ENCODE measurements at regions not wholly inside any gene's neighbourhood (a gene's known extent, or its start where the extent isn't known, plus 50 kb on each side); places are given as distances from the start of the nearest gene placed in this dataset.
A peak's percentile ranks its signal among the peaks of the same experiment; 100 is the strongest.

GRCh38 chr2:18171191-18172139, 293.0 kb downstream of the KCNS3 start:
- no peak for DNase-seq

GRCh38 chr2:18170642-18171041, 292.2 kb downstream of the KCNS3 start:
- no peak for DNase-seq

GRCh38 chr2:18169893-18170175, 291.4 kb downstream of the KCNS3 start:
- DNase-seq = no peak

- DNase-seq = peak; percentile 17
Observed at GRCh38 chr2:18169121-18169892, 290.8 kb downstream of the KCNS3 start.

GRCh38 chr2:18167871-18168270, 289.4 kb downstream of the KCNS3 start:
- no peak for DNase-seq

- DNase-seq = no peak
Observed at GRCh38 chr2:18161681-18162080, 283.2 kb downstream of the KCNS3 start.

GRCh38 chr2:18159896-18160295, 281.4 kb downstream of the KCNS3 start:
- DNase-seq = no peak

GRCh38 chr2:18156421-18156820, 278.0 kb downstream of the KCNS3 start:
- no peak for DNase-seq

- no peak for DNase-seq
Observed at GRCh38 chr2:18156002-18156401, 277.5 kb downstream of the KCNS3 start.

GRCh38 chr2:18154812-18155211, 276.3 kb downstream of the KCNS3 start:
- DNase-seq = no peak

- no peak for DNase-seq
Observed at GRCh38 chr2:18154259-18154658, 275.8 kb downstream of the KCNS3 start.

- DNase-seq = peak; percentile 31
Observed at GRCh38 chr2:18153741-18154140, 275.3 kb downstream of the KCNS3 start.

GRCh38 chr2:18151237-18151636, 272.8 kb downstream of the KCNS3 start:
- DNase-seq = no peak

- peak; percentile 66 for DNase-seq
Observed at GRCh38 chr2:18149660-18150246, 271.3 kb downstream of the KCNS3 start.

GRCh38 chr2:18136881-18137475, 258.5 kb downstream of the KCNS3 start:
- no peak for DNase-seq

- no peak for DNase-seq
Observed at GRCh38 chr2:18133310-18133709, 254.8 kb downstream of the KCNS3 start.

- no peak for DNase-seq
Observed at GRCh38 chr2:18132697-18133096, 254.2 kb downstream of the KCNS3 start.

GRCh38 chr2:18131761-18132160, 253.3 kb downstream of the KCNS3 start:
- no peak for DNase-seq

GRCh38 chr2:18129348-18129747, 250.9 kb downstream of the KCNS3 start:
- DNase-seq = no peak

GRCh38 chr2:18125303-18125702, 246.8 kb downstream of the KCNS3 start:
- no peak for DNase-seq

- no peak for DNase-seq
Observed at GRCh38 chr2:18124116-18124835, 245.8 kb downstream of the KCNS3 start.

GRCh38 chr2:18123577-18123976, 245.1 kb downstream of the KCNS3 start:
- no peak for DNase-seq

GRCh38 chr2:18123211-18123570, 244.7 kb downstream of the KCNS3 start:
- no peak for DNase-seq

All from NCI-H2171 treated with DMSO at 0.1 percent for 48 hours (cell line).